Osteoblast (primary cell): ENCODE measurements at regions not wholly inside any gene's neighbourhood (a gene's known extent, or its start where the extent isn't known, plus 50 kb on each side); places are given as distances from the start of the nearest gene placed in this dataset.
A peak's percentile ranks its signal among the peaks of the same experiment; 100 is the strongest.

ENCODE experiments used
- DNase-seq: peaks from one replicate; pipeline ENCODE4 v3.0.0; 2011; ENCODE audit warnings: low spot score, mixed read lengths; ENCODE audit not compliant: insufficient read length; ENCODE audit errors: missing footprints
- H2AFZ ChIP-seq: 2 replicates; pipeline ENCODE4 v1.6.0; 2011; ENCODE audit warnings: mild to moderate bottlenecking, low read length
- H3K27ac ChIP-seq: 2 replicates; pipeline ENCODE4 v1.5.1; 2011; ENCODE audit warnings: mild to moderate bottlenecking, low read depth, low read length, moderate library complexity
- H3K27me3 ChIP-seq: 2 replicates; pipeline ENCODE4 v1.6.0; 2012; ENCODE audit warnings: mild to moderate bottlenecking, control low read depth, inconsistent platforms, low read length, moderate library complexity; ENCODE audit not compliant: insufficient read depth
- H3K36me3 ChIP-seq: 2 replicates; pipeline ENCODE4 v1.5.1; 2011; ENCODE audit warnings: mild to moderate bottlenecking, low read length, control low read depth, moderate library complexity; ENCODE audit not compliant: insufficient read depth
- H3K4me1 ChIP-seq: 2 replicates; pipeline ENCODE4 v1.5.1; 2011; ENCODE audit warnings: mild to moderate bottlenecking, low read length, control low read depth, moderate library complexity; ENCODE audit not compliant: insufficient read depth
- H3K4me2 ChIP-seq: 2 replicates; pipeline ENCODE4 v1.6.0; 2011; ENCODE audit warnings: mild to moderate bottlenecking, low read length; ENCODE audit not compliant: insufficient read depth
- H3K4me3 ChIP-seq: fragments of 200-600 bp; sonication (generic); 3 replicates; pipeline ENCODE4 v1.5.1; 2012; ENCODE audit warnings: mild to moderate bottlenecking, low read length, inconsistent platforms; ENCODE audit not compliant: insufficient read depth
- H3K79me2 ChIP-seq: 2 replicates; pipeline ENCODE4 v1.6.0; 2012; ENCODE audit warnings: mild to moderate bottlenecking, low read length, control low read depth, inconsistent platforms; ENCODE audit not compliant: insufficient read depth
- H3K9me3 ChIP-seq: 2 replicates; pipeline ENCODE4 v1.5.1; 2011; ENCODE audit warnings: low read depth, low read length, control low read depth
- H4K20me1 ChIP-seq: 2 replicates; pipeline ENCODE4 v1.6.0; 2012; ENCODE audit warnings: mild to moderate bottlenecking, low read length, control low read depth; ENCODE audit not compliant: insufficient read depth
- TF ChIP-seq, protein P1 (sequence below): IDR thresholded peaks from 2 replicates; pipeline ENCODE4 v1.5.1; 2011; ENCODE audit warnings: mild to moderate bottlenecking, low read depth, low read length, moderate library complexity; ENCODE audit errors: extremely low read depth

DNA sequence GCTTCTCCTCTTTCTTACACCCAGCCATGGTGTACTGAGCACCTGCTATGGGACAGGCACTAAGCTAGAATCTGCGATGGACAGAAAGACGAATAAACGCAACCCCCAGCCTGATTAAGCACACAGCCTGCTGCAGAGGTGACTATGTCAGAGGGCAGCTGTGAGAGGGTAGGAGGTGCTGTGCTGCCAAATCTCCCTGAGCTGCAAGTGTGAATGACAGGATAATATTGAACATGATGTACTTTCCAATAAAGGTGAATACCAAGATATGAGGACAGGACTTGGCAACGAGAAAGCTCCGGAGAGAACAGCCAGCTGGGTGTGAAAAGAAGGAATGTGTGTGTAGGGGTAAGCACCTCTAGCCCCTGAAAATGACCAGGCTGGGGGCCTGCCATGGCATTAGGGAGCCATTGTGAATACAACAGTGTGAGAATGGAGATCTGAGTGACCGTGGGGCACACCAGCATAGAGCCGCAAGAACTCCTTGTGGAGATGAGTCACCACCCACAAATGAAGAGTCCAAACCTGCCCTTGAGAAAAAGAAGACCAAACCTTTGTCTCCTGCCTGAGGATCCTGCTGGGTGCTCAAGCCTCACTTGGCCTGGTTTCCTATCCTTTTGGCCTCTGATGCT, 83.0 kb upstream of the ATF3 start:
- Histone ChIP-seq H3K79me2 (no peaks in the 10 kb centered on the region), H3K4me3 (no peak overlapping the region), H3K27me3 (peaks cover 22% of the 10 kb centered on the region), H3K4me1 (peaks cover 11% of the 10 kb centered on the region), H4K20me1 (no peaks in the 10 kb centered on the region), H3K36me3 (no peaks in the 10 kb centered on the region), H3K4me2 (no peak overlapping the region), H3K9me3 (no peaks in the 10 kb centered on the region), H2AFZ (no peak overlapping the region), H3K27ac (no peak overlapping the region)
- TF ChIP-seq, protein P1, sequence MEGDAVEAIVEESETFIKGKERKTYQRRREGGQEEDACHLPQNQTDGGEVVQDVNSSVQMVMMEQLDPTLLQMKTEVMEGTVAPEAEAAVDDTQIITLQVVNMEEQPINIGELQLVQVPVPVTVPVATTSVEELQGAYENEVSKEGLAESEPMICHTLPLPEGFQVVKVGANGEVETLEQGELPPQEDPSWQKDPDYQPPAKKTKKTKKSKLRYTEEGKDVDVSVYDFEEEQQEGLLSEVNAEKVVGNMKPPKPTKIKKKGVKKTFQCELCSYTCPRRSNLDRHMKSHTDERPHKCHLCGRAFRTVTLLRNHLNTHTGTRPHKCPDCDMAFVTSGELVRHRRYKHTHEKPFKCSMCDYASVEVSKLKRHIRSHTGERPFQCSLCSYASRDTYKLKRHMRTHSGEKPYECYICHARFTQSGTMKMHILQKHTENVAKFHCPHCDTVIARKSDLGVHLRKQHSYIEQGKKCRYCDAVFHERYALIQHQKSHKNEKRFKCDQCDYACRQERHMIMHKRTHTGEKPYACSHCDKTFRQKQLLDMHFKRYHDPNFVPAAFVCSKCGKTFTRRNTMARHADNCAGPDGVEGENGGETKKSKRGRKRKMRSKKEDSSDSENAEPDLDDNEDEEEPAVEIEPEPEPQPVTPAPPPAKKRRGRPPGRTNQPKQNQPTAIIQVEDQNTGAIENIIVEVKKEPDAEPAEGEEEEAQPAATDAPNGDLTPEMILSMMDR: no peak
- no peak for DNase-seq

DNA sequence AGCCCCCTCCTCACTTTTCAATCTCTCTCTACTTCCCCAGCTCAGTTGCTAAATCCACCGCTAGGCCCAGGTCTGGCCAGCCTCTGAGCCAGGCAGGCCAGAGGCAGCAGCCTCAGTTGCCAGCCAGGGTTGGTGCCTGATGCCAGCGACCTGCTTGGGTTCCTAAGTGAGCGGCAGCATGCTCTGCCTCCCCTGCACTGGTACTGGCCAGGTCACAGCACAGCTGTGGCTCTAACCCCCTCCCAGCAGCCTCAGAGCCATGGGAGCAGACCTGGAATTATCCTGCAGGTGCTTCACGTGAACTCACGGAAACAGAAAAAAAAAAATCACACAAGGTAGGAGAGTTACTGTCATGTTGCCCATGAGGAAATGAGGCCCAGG, 82.5 kb upstream of the ATF3 start:
- no peak overlapping the region for H3K27ac ChIP-seq
- TF ChIP-seq, protein P1: no peak

DNA sequence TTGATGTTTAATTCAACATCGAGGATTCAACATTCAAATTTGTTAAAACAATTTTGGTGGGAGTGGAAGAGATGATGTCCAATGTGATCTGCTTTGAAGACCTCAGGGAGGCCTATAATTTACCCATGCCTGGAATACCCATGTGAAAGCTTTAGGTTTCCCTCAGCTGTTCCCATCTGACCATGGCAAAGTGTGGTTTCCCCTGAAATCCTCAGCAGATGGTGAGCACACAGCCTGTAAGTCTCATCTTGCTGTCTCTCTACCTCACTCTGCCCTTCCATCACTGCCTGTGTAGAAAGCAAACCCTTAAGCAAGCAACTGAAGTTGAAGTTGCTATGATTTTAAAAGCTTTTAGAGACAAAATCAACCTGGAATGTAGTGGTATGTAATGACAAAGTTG, 80.1 kb upstream of the ATF3 start:
- no peaks in the 10 kb centered on the region for H3K79me2 ChIP-seq
- no peak for DNase-seq
- peaks cover 36% of the 10 kb centered on the region for H3K27me3 ChIP-seq
- H3K9me3 ChIP-seq: no peaks in the 10 kb centered on the region
- no peaks in the 10 kb centered on the region for H3K36me3 ChIP-seq
- H3K4me1 ChIP-seq: peaks cover 11% of the 10 kb centered on the region
- H2AFZ ChIP-seq: peak overlapping the region; percentile 20
- H3K4me2 ChIP-seq: no peak overlapping the region
- TF ChIP-seq, protein P1: no peak
- no peak overlapping the region for H3K4me3 ChIP-seq
- no peaks in the 10 kb centered on the region for H4K20me1 ChIP-seq
- no peak overlapping the region for H3K27ac ChIP-seq

More for the DNA sequence above, 82.5 kb upstream of the ATF3 start:
- Histone ChIP-seq H3K4me3 (no peak overlapping the region), H2AFZ (no peak overlapping the region), H3K4me1 (peaks cover 11% of the 10 kb centered on the region), H3K36me3 (no peaks in the 10 kb centered on the region), H3K79me2 (no peaks in the 10 kb centered on the region), H3K9me3 (no peaks in the 10 kb centered on the region), H3K4me2 (no peak overlapping the region), H4K20me1 (no peaks in the 10 kb centered on the region), H3K27me3 (peaks cover 23% of the 10 kb centered on the region)
- no peak for DNase-seq

DNA sequence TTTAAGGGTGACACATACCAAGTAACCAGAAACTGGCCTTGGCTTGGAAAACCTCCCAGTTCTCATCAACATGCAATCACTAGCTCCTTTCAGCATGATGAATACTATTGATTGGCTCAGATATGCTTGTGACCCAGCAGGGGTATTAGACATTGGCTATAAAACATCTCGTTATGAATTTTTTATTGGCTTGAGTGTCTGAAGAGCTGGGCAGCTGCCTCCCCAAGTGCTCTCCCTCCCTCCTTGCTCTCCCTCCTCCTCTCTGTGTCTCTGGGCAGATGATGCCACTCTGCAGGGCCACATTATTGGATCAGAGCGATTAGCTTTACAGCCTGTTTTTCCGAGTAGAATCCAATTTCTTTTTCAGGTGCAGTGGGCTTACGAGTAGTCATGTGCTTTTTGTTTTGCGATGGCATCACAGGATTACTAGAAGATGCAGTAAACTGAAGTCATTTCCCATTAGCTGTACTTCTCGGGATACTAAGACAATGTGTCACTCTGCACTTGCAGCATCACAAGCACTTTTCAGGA, 79.3 kb upstream of the ATF3 start:
- Histone ChIP-seq H3K9me3 (no peaks in the 10 kb centered on the region), H3K4me3 (peak overlapping the region; percentile 13), H3K79me2 (no peaks in the 10 kb centered on the region), H3K27ac (peak overlapping the region; percentile 15), H2AFZ (peak overlapping the region; percentile 11), H3K36me3 (no peaks in the 10 kb centered on the region), H3K4me1 (peaks cover 11% of the 10 kb centered on the region), H3K27me3 (peaks cover 44% of the 10 kb centered on the region), H4K20me1 (no peaks in the 10 kb centered on the region), H3K4me2 (peak overlapping the region; percentile 46)
- TF ChIP-seq, protein P1: no peak
- DNase-seq: peak; percentile 89
